Osteocyte (in vitro differentiated cells): ENCODE measurements at regions not wholly inside any gene's neighbourhood (a gene's known extent, or its start where the extent isn't known, plus 50 kb on each side); places are given as distances from the start of the nearest gene placed in this dataset.

Source experiments
- DNase-seq: peaks from one replicate; pipeline ENCODE4 v3.0.0; 2021; ENCODE audit warnings: mixed read lengths; ENCODE audit not compliant: unreplicated experiment; ENCODE audit errors: extremely low spot score
- H3K27ac Mint-ChIP-seq: one replicate; pipeline ENCODE4 v1.8.0; 2021; ENCODE audit warnings: mild to moderate bottlenecking, mixed read lengths; ENCODE audit not compliant: unreplicated experiment
- H3K27me3 Mint-ChIP-seq: one replicate; pipeline ENCODE4 v1.8.0; 2021; ENCODE audit warnings: mixed read lengths; ENCODE audit not compliant: unreplicated experiment
- H3K36me3 Mint-ChIP-seq: one replicate; pipeline ENCODE4 v1.8.0; 2021; ENCODE audit warnings: mixed read lengths; ENCODE audit not compliant: unreplicated experiment
- H3K4me1 Mint-ChIP-seq: one replicate; pipeline ENCODE4 v1.8.0; 2021; ENCODE audit warnings: mixed read lengths; ENCODE audit not compliant: unreplicated experiment
- H3K4me3 Mint-ChIP-seq: one replicate; pipeline ENCODE4 v1.8.0; 2021; ENCODE audit warnings: mild to moderate bottlenecking, moderate library complexity, mixed read lengths; ENCODE audit not compliant: unreplicated experiment
- H3K9me3 Mint-ChIP-seq: one replicate; pipeline ENCODE4 v1.8.0; 2021; ENCODE audit warnings: mixed read lengths; ENCODE audit not compliant: unreplicated experiment
- TF ChIP-seq, protein P1 (sequence below): fragments of 200-600 bp; sonication (generic); IDR thresholded peaks from 2 replicates; pipeline ENCODE4 v1.5.0; 2021; ENCODE audit warnings: antibody characterized with exemption, mild to moderate bottlenecking, moderate library complexity

DNA sequence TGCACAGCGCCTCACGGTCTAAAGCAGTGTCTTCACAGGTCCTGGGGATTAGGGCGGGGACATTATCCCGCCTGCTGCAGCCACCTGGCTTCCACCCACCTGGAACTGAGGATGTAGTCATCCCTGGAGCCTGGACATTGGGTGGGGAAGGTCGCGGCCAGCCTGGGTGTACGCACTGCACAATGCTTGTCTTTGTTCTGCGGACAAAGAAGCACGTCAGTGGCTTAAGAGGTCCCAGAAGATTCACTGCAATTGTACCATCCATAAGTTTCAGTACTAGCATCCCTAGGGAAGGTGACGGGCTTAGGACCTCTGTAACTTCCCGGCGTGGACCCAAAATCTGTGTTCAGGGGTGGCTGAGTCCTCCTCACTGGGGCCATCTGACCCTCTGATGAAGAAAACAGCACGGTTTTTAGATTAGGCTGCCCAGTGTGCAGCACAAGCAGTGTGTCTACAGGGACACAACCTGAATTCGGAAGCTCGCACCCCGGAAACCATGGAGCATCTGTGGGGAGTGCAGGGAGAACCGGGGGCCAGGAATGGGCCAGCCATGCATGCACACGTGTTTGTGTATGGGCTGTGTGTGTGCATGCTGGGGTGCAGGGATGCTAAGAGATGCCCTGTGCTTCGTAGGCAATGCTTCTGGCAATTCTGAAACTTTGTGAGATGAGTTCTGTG, 342.6 kb upstream of the B3GAT1 start:
- H3K36me3 Mint-ChIP-seq: no peaks in the 10 kb centered on the region
- no peaks in the 10 kb centered on the region for H3K27me3 Mint-ChIP-seq
- peak; percentile 73 for DNase-seq
- peaks cover 7% of the 10 kb centered on the region for H3K9me3 Mint-ChIP-seq
- no peak overlapping the region for H3K27ac Mint-ChIP-seq
- no peak overlapping the region for H3K4me3 Mint-ChIP-seq
- TF ChIP-seq, protein P1, sequence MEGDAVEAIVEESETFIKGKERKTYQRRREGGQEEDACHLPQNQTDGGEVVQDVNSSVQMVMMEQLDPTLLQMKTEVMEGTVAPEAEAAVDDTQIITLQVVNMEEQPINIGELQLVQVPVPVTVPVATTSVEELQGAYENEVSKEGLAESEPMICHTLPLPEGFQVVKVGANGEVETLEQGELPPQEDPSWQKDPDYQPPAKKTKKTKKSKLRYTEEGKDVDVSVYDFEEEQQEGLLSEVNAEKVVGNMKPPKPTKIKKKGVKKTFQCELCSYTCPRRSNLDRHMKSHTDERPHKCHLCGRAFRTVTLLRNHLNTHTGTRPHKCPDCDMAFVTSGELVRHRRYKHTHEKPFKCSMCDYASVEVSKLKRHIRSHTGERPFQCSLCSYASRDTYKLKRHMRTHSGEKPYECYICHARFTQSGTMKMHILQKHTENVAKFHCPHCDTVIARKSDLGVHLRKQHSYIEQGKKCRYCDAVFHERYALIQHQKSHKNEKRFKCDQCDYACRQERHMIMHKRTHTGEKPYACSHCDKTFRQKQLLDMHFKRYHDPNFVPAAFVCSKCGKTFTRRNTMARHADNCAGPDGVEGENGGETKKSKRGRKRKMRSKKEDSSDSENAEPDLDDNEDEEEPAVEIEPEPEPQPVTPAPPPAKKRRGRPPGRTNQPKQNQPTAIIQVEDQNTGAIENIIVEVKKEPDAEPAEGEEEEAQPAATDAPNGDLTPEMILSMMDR: no peak
- H3K4me1 Mint-ChIP-seq: no peaks in the 10 kb centered on the region

DNA sequence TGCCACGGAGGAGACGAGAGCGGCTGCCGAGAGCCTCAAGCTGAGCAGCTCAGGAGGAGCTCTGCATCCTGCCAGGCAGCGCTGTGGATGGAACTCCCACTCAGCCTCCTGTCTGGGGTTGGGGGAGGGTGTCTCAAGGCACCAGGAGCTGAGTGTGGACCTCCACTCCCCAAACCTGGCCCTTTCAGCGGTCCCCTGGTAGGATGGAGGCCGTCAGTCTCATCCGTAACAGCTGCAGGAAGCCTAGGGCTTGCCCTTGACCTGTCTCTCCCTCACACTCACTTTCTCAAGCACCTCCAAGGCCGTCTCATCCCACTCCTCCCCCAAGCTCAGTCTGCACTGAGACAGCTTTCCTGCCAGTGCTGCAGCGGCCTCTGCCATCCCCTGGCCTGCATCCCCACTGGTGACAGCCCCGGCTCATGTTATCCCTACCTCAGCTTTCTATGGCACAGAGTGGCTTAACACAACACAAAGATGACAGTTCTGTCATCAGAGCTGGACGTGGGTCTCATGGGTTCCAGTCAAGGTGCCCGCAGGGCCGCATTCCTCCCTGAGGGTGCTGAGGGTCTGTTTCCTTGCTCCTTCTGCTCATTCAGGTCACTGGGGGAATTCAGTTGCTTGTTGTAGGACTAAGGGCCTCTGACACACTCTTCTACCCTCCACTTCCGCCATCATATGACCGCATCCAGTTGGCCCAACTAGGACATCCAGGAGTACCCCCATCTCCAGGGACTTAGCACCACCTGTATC, 341.9 kb upstream of the B3GAT1 start:
- H3K36me3 Mint-ChIP-seq: no peaks in the 10 kb centered on the region
- H3K27ac Mint-ChIP-seq: no peak overlapping the region
- peaks cover 7% of the 10 kb centered on the region for H3K9me3 Mint-ChIP-seq

DNA sequence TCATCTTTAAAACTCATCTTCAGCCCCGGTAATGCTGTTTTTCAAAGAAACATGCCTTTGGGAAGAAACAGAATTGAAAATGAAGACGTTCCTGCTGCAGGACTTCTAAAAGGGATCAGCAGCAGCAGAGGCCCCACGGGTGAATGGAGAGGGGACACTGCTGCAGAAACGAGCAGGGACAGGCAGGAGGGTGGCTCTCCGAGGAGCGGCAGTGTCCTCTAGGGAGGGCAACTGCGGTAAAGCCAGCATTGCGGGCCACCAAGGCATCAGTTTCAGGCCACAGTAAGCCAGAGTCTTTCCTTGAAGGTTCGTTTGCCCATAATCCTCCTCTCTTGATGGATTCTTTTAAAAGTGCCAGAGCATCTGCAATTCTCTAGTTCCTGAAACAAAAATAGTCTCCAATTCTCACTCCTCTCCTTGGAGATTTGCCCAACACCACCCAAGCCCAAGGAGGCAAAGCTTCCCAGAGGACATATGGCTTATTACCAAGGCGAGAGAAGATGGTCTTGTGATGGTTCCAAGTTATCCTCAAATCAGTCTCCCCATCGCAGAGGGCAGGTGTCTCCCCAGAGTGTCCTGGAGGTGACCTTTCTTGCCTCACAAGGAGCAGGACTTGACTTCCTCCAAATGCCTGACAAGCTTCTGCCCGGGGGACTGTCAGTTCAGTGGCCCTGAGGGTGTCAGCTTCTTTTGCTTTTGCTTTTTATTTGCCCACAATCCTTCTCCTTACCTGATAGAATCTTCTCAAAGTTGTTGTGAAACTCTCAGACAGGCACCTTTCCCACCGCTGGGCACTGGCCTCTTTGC, 341.1 kb upstream of the B3GAT1 start:
- H3K27me3 Mint-ChIP-seq: no peaks in the 10 kb centered on the region
- TF ChIP-seq, protein P1: no peak
- no peak overlapping the region for H3K4me3 Mint-ChIP-seq
- DNase-seq: peak; percentile 73
- H3K27ac Mint-ChIP-seq: no peak overlapping the region
- no peaks in the 10 kb centered on the region for H3K36me3 Mint-ChIP-seq
- peaks cover 7% of the 10 kb centered on the region for H3K9me3 Mint-ChIP-seq
- H3K4me1 Mint-ChIP-seq: peaks cover 2% of the 10 kb centered on the region

More for the DNA sequence above, 341.9 kb upstream of the B3GAT1 start:
- peaks cover 2% of the 10 kb centered on the region for H3K4me1 Mint-ChIP-seq
- no peaks in the 10 kb centered on the region for H3K27me3 Mint-ChIP-seq
- DNase-seq: peak; percentile 56
- TF ChIP-seq, protein P1: no peak
- H3K4me3 Mint-ChIP-seq: no peak overlapping the region

DNA sequence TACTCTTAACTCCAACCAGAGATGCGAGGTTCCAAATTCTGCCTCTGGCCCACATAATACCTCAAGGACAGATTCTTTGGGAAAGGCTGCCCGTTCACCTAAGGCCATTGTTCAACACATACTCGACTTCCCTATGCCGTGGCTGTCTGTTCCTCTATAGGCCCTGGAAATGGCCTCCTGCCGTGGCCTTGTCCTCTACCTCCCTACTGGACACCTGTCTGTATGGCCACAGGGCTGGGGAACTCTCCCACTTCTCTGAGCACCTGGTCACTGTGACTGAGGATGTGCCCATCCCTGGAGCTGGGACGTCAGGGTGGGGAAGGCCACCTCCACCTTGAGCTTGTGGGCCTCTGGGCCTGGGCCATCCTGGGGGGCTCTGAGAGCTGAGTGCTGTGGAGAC, 340.5 kb upstream of the B3GAT1 start:
- no peak overlapping the region for H3K27ac Mint-ChIP-seq
- TF ChIP-seq, protein P1: no peak
- peaks cover 11% of the 10 kb centered on the region for H3K9me3 Mint-ChIP-seq
- peak; percentile 72 for DNase-seq
- H3K4me3 Mint-ChIP-seq: no peak overlapping the region
- no peaks in the 10 kb centered on the region for H3K36me3 Mint-ChIP-seq
- peaks cover 2% of the 10 kb centered on the region for H3K4me1 Mint-ChIP-seq
- H3K27me3 Mint-ChIP-seq: no peaks in the 10 kb centered on the region

DNA sequence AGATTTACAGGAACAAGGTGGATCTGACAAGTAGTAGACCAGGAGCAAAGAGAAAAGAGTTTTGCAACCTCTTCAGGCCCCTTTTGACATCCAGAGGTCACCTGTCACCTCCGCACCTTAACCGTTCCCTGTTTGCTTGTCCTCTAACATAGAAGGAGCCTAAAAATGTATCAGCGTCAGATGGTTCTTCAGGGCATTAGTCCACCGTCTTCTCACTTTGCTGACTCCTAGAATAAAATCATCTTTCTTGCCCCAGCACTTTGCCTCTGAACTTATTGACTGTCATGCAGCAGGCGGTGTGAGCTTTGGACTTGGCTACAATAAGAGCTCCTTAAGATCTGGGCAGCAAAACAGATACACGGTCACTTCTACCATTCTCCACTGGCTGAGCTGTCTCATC, 339.7 kb upstream of the B3GAT1 start:
- TF ChIP-seq, protein P1: no peak
- Mint-ChIP-seq H3K27ac (no peak overlapping the region), H3K4me3 (no peak overlapping the region), H3K36me3 (no peaks in the 10 kb centered on the region), H3K9me3 (peaks cover 15% of the 10 kb centered on the region), H3K4me1 (peaks cover 2% of the 10 kb centered on the region), H3K27me3 (no peaks in the 10 kb centered on the region)
- DNase-seq: no peak
